ENCODE measurements at regions not wholly inside any gene's neighbourhood (a gene's known extent, or its start where the extent isn't known, plus 50 kb on each side); places are given as distances from the start of the nearest gene placed in this dataset.

GRCh38 chr7:10604128-10604527 is 369.5 kb upstream of the PHF14 start:
- Histone ChIP-seq H3K36me3 (no peaks in the 10 kb centered on the region), H3K4me3 (no peak overlapping the region), H3K27me3 (replicated peaks; ENCODE audit: insufficient read depth) (no peaks in the 10 kb centered on the region), H3K9me3 (no peaks in the 10 kb centered on the region), H3K27ac (no peak overlapping the region), H3K4me1 (ENCODE audit: control insufficient read depth in 1 of 2, low read depth in 2 of 2) (no peaks in the 10 kb centered on the region)
- no peak for TF ChIP-seq CTCF (IDR thresholded peaks at IDR 0.05)
- DNase-seq (ENCODE audit: low spot score), result no peak
- no peak for ATAC-seq (ENCODE audit: insufficient number of reproducible peaks, low FRiP score, low read depth)

GRCh38 chr7:10612950-10613349 is 360.7 kb upstream of the PHF14 start:
- H3K27me3 ChIP-seq (replicated peaks; ENCODE audit: insufficient read depth), result no peaks in the 10 kb centered on the region
- DNase-seq (ENCODE audit: low spot score) (no peak), ATAC-seq (ENCODE audit: insufficient number of reproducible peaks, low FRiP score, low read depth) (no peak)
- no peaks in the 10 kb centered on the region for H3K4me1 ChIP-seq (ENCODE audit: control insufficient read depth in 1 of 2, low read depth in 2 of 2)
- H3K4me3 ChIP-seq, result no peak overlapping the region
- no peak overlapping the region for H3K27ac ChIP-seq
- no peaks in the 10 kb centered on the region for H3K36me3 ChIP-seq
- H3K9me3 ChIP-seq, result no peaks in the 10 kb centered on the region
- TF ChIP-seq CTCF (IDR thresholded peaks at IDR 0.05), result no peak

GRCh38 chr7:10618953-10619352 is 354.7 kb upstream of the PHF14 start:
- H3K4me1 ChIP-seq (ENCODE audit: control insufficient read depth in 1 of 2, low read depth in 2 of 2), result no peaks in the 10 kb centered on the region
- H3K36me3 ChIP-seq, result no peaks in the 10 kb centered on the region
- H3K27me3 ChIP-seq (replicated peaks; ENCODE audit: insufficient read depth), result no peaks in the 10 kb centered on the region
- no peak for DNase-seq (ENCODE audit: low spot score)
- no peaks in the 10 kb centered on the region for H3K9me3 ChIP-seq
- no peak for TF ChIP-seq CTCF (IDR thresholded peaks at IDR 0.05)
- no peak for ATAC-seq (ENCODE audit: insufficient number of reproducible peaks, low FRiP score, low read depth)
- H3K27ac ChIP-seq, result no peak overlapping the region
- no peak overlapping the region for H3K4me3 ChIP-seq

GRCh38 chr7:10632712-10633111 is 341.0 kb upstream of the PHF14 start:
- DNase-seq (ENCODE audit: low spot score), result no peak
- Histone ChIP-seq H3K27me3 (replicated peaks; ENCODE audit: insufficient read depth) (no peaks in the 10 kb centered on the region), H3K9me3 (no peaks in the 10 kb centered on the region), H3K36me3 (no peaks in the 10 kb centered on the region), H3K27ac (no peak overlapping the region), H3K4me1 (ENCODE audit: control insufficient read depth in 1 of 2, low read depth in 2 of 2) (no peaks in the 10 kb centered on the region), H3K4me3 (no peak overlapping the region)
- no peak for TF ChIP-seq CTCF (IDR thresholded peaks at IDR 0.05)
- ATAC-seq (ENCODE audit: insufficient number of reproducible peaks, low FRiP score, low read depth), result no peak

- Histone ChIP-seq H3K27ac (no peak overlapping the region), H3K4me1 (ENCODE audit: control insufficient read depth in 1 of 2, low read depth in 2 of 2) (no peaks in the 10 kb centered on the region), H3K9me3 (no peaks in the 10 kb centered on the region), H3K36me3 (no peaks in the 10 kb centered on the region), H3K27me3 (replicated peaks; ENCODE audit: insufficient read depth) (no peaks in the 10 kb centered on the region), H3K4me3 (no peak overlapping the region)
- TF ChIP-seq CTCF (IDR thresholded peaks at IDR 0.05), result no peak
- no peak for DNase-seq (ENCODE audit: low spot score)
- no peak for ATAC-seq (ENCODE audit: insufficient number of reproducible peaks, low FRiP score, low read depth)
These were observed 339.4 kb upstream of the PHF14 start for GRCh38 chr7:10634239-10634638.

Data from thoracic aorta (tissue), 2 donors.